Stomach (tissue), 4 donors: ENCODE measurements at regions not wholly inside any gene's neighbourhood (a gene's known extent, or its start where the extent isn't known, plus 50 kb on each side); places are given as distances from the start of the nearest gene placed in this dataset.

Experiments
- CTCF ChIP-seq, 7 experiments: fragments of 450-650 bp in 4 of 7; fragments of 200-600 bp in 3 of 7; sonication (generic) in 3 of 7; IDR thresholded peaks; one replicate each; pipeline ENCODE4 v1.5.1; 2016 to 2019; ENCODE audit warnings: antibody characterized with exemption in 7 of 7, control low read depth in 2 of 7, mild to moderate bottlenecking in 1 of 7
- EP300 ChIP-seq: sonication (generic); formaldehyde crosslinking; IDR thresholded peaks from one replicate; pipeline ENCODE4 v1.6.1; 2017; ENCODE audit warnings: antibody characterized with exemption
- POLR2A ChIP-seq, 4 donors: fragments of 450-650 bp; IDR thresholded peaks; one replicate each; pipeline ENCODE4 v1.6.1; 2016; ENCODE audit warnings: antibody characterized with exemption in 4 of 4, control low read depth in 2 of 4, mild to moderate bottlenecking in 1 of 4, moderate library complexity in 1 of 4
- POLR2AphosphoS5 ChIP-seq, 3 donors: sonication (generic); formaldehyde crosslinking; IDR thresholded peaks; one replicate each; pipeline ENCODE4 v1.6.1; 2016; ENCODE audit warnings: antibody characterized with exemption in 3 of 3

DNA sequence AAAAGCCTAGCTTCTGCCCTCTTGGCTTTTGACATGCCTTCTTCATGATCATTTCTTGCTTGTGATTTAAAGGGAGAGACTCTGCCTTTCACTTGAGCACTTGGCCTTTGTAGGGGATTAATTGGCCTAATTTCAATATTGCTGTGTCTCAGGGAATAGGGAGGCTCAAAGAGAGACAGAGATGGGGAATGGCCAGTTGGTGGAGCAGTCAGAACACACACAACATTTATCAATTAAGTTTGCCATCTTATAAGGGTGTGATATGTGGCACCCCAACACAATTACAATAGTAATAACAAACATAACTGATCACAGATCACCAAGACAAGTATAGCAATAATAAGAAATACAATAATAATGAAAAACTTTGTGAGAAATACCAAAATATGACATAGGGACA, 122.5 kb upstream of the VCX start:
- TF ChIP-seq POLR2AphosphoS5 (IDR thresholded peaks at IDR 0.05) (no peak), CTCF (IDR thresholded peaks at IDR 0.05) (no peak), POLR2A (IDR thresholded peaks at IDR 0.05) (no peak), EP300 (no peak)
